SH-SY5Y (cell line): ENCODE measurements at regions not wholly inside any gene's neighbourhood (a gene's known extent, or its start where the extent isn't known, plus 50 kb on each side); places are given as distances from the start of the nearest gene placed in this dataset.

Source experiments
- GATA2 ChIP-seq: IDR thresholded peaks from 2 replicates; pipeline ENCODE4 v1.6.1; 2011; ENCODE audit warnings: mild to moderate bottlenecking, low read depth, low read length
- GATA3 ChIP-seq: IDR thresholded peaks from 2 replicates; pipeline ENCODE4 v1.6.1; 2011; ENCODE audit warnings: low read depth, mild to moderate bottlenecking, low read length, moderate library complexity

GRCh38 chr7:98556288-98556687 is 60.8 kb upstream of the NPTX2 start:
- TF ChIP-seq GATA2, result no peak
- no peak for TF ChIP-seq GATA3
